RWPE2 (cell line): ENCODE measurements at regions not wholly inside any gene's neighbourhood (a gene's known extent, or its start where the extent isn't known, plus 50 kb on each side); places are given as distances from the start of the nearest gene placed in this dataset.

ENCODE experiments used
- ATAC-seq: fragments of 200-7000 bp; cut with Tn5 transposase; 3 replicates; pipeline ENCODE4 v1.9.1; 2021; ENCODE audit warnings: low read depth
- DNase-seq: peaks from one replicate; pipeline ENCODE4 v3.0.0-alpha.2; 2020; ENCODE audit warnings: low spot score
- H3K27ac ChIP-seq: fragments of 450-650 bp; 2 replicates; pipeline ENCODE4 v1.5.1; 2017; ENCODE audit warnings: mild to moderate bottlenecking; ENCODE audit not compliant: poor library complexity, severe bottlenecking
- H3K27me3 ChIP-seq: fragments of 250-450 bp; sonication (Bioruptor Pico); 2 replicates; pipeline ENCODE4 v1.5.1; 2021; ENCODE audit warnings: mild to moderate bottlenecking, moderate library complexity; ENCODE audit not compliant: insufficient read depth, poor library complexity, severe bottlenecking
- H3K36me3 ChIP-seq: fragments of 250-450 bp; sonication (Bioruptor Pico); 2 replicates; pipeline ENCODE4 v1.5.1; 2020; ENCODE audit warnings: low read depth, mild to moderate bottlenecking, moderate library complexity
- H3K4me1 ChIP-seq: fragments of 250-450 bp; sonication (Bioruptor Pico); 2 replicates; pipeline ENCODE4 v1.5.1; 2021; ENCODE audit warnings: mild to moderate bottlenecking, moderate library complexity; ENCODE audit not compliant: insufficient read depth, poor library complexity, severe bottlenecking
- H3K4me3 ChIP-seq: fragments of 250-450 bp; sonication (Bioruptor Pico); 2 replicates; pipeline ENCODE4 v1.5.1; 2021; ENCODE audit warnings: mild to moderate bottlenecking, moderate library complexity; ENCODE audit not compliant: severe bottlenecking
- H3K9me3 ChIP-seq: fragments of 250-450 bp; sonication (Bioruptor Pico); 2 replicates; pipeline ENCODE4 v1.5.1; 2021; ENCODE audit warnings: mild to moderate bottlenecking, moderate library complexity; ENCODE audit not compliant: severe bottlenecking
- TF ChIP-seq, protein P1 (sequence below): fragments of 450-650 bp; IDR thresholded peaks from one replicate; pipeline ENCODE4 v1.5.1; 2017; ENCODE audit warnings: mild to moderate bottlenecking, moderate library complexity; ENCODE audit not compliant: poor library complexity, severe bottlenecking

DNA sequence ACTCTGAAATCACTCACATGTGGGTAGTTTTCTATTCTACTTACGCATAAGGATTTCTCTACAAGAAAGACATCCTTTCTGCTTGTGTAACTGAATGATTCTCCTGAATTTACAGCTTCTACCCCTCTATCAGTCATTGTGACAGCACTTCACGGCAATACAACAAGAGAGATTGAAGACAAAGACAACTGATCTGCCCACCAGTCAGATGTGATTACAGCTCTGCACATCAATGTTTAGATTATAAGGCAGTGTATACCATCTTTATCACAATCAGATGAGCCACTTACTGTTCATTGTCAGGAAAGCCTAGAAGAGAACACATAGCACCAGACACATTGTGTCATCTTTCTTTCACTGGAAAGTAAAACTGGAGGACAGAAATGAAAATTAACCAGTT lies 324.4 kb downstream of the CENPC start:
- DNase-seq = no peak
- no peak overlapping the region for H3K27ac ChIP-seq
- no peaks in the 10 kb centered on the region for H3K9me3 ChIP-seq
- TF ChIP-seq, protein P1, sequence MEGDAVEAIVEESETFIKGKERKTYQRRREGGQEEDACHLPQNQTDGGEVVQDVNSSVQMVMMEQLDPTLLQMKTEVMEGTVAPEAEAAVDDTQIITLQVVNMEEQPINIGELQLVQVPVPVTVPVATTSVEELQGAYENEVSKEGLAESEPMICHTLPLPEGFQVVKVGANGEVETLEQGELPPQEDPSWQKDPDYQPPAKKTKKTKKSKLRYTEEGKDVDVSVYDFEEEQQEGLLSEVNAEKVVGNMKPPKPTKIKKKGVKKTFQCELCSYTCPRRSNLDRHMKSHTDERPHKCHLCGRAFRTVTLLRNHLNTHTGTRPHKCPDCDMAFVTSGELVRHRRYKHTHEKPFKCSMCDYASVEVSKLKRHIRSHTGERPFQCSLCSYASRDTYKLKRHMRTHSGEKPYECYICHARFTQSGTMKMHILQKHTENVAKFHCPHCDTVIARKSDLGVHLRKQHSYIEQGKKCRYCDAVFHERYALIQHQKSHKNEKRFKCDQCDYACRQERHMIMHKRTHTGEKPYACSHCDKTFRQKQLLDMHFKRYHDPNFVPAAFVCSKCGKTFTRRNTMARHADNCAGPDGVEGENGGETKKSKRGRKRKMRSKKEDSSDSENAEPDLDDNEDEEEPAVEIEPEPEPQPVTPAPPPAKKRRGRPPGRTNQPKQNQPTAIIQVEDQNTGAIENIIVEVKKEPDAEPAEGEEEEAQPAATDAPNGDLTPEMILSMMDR = no peak
- H3K4me3 ChIP-seq = no peak overlapping the region
- H3K36me3 ChIP-seq = no peaks in the 10 kb centered on the region
- no peak for ATAC-seq
- no peaks in the 10 kb centered on the region for H3K27me3 ChIP-seq
- no peaks in the 10 kb centered on the region for H3K4me1 ChIP-seq

DNA sequence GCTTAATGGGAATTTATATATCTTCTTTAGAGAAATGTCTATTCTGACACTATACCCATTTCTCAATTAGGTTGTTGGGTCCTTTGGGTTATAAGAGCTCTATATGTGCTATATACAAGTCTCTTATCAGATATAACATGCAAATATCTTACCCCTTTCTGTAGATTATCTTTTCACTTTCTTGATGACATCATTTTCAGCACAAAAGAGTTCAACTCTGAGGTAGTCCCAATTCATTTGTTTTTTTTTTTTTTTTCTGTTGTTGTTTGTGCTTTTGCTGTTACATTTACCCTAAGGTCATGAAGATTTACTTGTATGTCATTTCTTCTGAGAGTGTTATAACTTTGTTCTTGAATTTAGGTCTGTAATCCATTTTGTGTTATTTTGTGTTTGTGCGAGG lies 326.4 kb downstream of the CENPC start:
- TF ChIP-seq, protein P1 = no peak
- ATAC-seq = no peak
- H3K27me3 ChIP-seq = no peaks in the 10 kb centered on the region
- no peak for DNase-seq
- H3K36me3 ChIP-seq = no peaks in the 10 kb centered on the region
- no peaks in the 10 kb centered on the region for H3K9me3 ChIP-seq
- no peak overlapping the region for H3K4me3 ChIP-seq
- H3K27ac ChIP-seq = no peak overlapping the region
- no peaks in the 10 kb centered on the region for H3K4me1 ChIP-seq

DNA sequence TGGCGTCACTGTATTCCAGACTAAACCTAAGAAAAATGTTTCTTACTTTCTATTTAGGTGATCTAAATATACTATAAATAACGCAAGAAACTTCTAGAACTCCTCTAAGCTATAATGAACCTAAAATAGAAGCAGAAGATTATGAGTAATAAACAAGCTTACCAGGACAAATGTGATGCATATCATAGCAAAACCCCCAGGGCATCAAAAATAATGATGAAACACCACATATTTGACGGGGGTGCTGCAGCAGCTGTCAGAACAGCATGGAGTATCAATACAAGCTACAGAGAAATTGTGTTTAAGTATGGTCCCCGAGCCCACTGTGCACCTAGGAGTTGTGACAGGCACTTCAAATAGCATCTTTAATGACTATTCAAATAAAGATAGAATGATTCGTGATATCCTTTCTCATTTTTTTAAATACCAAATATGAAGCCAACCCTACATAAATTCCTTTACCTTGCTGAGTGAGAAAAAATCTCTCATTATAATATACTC lies 337.3 kb downstream of the CENPC start:
- no peaks in the 10 kb centered on the region for H3K27me3 ChIP-seq
- ATAC-seq (no peak), DNase-seq (no peak)

DNA sequence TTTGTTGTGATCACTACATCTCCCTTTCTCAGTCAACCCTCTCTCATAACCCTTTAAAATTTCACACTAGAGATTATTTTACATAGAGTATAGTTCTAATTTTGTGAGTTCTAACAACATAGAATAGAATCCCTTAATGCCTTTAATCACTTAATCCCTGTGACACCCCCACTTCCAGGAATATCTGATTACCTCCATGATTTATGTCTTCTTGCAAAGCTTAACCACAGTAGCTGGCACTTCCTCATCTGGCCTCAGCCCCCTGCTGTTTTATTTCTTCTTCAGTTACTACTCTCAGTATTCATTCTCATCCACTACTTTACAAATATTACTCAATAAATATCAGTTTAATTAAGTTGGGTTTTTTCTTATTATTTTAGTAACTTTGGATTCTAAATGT lies 340.9 kb downstream of the CENPC start:
- no peak for DNase-seq
- Histone ChIP-seq H3K9me3 (no peaks in the 10 kb centered on the region), H3K27me3 (no peaks in the 10 kb centered on the region), H3K4me3 (no peak overlapping the region), H3K4me1 (no peaks in the 10 kb centered on the region), H3K27ac (no peak overlapping the region), H3K36me3 (no peaks in the 10 kb centered on the region)
- no peak for ATAC-seq
- TF ChIP-seq, protein P1 = no peak

More for the DNA sequence above, 337.3 kb downstream of the CENPC start:
- Histone ChIP-seq H3K27ac (no peak overlapping the region), H3K4me3 (no peak overlapping the region), H3K4me1 (no peaks in the 10 kb centered on the region), H3K9me3 (no peaks in the 10 kb centered on the region), H3K36me3 (no peaks in the 10 kb centered on the region)
- TF ChIP-seq, protein P1 = no peak

DNA sequence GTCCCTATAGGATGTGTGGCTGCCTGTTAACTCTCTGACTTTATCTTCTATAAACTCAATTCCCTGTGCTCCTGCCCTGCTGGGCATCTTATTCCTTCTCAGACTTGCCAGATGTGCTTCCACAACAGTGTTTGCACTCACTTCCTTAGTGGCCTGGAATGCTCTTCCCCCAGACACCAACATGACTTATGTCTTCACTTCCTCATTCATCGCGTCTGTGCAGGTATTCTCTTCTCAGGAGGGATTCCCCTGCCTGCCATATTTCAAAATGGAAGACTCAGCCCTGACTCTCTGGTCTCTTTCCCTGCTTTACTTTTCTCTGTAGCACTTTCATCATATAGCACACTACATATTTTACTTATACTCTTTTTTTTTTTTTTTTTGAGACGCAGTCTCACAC lies 344.0 kb downstream of the CENPC start:
- ATAC-seq = no peak
- Histone ChIP-seq H3K4me1 (no peaks in the 10 kb centered on the region), H3K4me3 (no peak overlapping the region), H3K27me3 (no peaks in the 10 kb centered on the region), H3K9me3 (no peaks in the 10 kb centered on the region), H3K36me3 (no peaks in the 10 kb centered on the region), H3K27ac (no peak overlapping the region)
- TF ChIP-seq, protein P1 = no peak
- DNase-seq = no peak
